ENCODE measurements at regions not wholly inside any gene's neighbourhood (a gene's known extent, or its start where the extent isn't known, plus 50 kb on each side); places are given as distances from the start of the nearest gene placed in this dataset.

DNA sequence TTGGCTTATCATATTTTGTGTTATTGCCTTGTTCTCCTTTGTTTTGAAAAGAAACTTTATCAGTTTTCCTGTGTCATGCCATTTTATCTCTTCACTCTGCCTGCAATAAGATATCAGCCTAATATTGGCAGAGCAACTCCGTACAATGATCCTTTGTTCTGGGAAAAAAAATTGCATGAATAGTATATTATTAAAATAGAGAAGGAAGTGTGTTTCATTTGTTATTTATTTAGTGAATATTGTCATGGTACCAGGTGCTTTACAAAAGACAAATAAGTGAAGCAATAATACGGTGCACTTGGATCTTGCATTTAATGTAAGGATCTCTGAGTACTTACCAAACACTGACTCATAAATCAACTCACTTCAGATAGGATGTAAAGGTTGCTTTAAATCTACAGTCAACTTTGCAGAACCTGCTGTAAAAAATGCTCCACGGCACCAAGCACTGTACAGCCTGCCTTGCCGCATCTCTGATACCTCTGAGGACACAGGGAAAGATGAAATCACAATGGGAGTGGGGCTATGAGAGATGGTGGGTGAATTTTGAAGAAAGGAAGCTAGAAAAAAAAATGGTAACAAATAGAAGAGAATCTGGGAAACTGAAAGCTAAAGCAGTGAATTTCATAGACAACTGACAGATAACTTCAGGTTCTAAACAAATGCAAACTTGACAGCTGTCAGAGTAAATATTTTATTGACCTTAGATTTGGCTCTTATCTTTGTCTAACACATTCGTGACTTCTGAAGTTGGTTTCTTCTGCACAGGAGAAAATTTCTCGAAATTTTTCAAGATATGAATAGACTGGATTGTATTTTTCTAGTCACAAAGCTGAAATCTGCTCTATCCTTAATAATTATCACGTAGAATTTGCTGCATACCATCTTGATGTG, 232.1 kb downstream of the ENC1 start:
- no peak overlapping the region for H3K4me3 ChIP-seq (ENCODE audit: low read depth, low read length)
- DNase-seq (ENCODE audit: low read depth) = no peak
- TF ChIP-seq, protein P1, sequence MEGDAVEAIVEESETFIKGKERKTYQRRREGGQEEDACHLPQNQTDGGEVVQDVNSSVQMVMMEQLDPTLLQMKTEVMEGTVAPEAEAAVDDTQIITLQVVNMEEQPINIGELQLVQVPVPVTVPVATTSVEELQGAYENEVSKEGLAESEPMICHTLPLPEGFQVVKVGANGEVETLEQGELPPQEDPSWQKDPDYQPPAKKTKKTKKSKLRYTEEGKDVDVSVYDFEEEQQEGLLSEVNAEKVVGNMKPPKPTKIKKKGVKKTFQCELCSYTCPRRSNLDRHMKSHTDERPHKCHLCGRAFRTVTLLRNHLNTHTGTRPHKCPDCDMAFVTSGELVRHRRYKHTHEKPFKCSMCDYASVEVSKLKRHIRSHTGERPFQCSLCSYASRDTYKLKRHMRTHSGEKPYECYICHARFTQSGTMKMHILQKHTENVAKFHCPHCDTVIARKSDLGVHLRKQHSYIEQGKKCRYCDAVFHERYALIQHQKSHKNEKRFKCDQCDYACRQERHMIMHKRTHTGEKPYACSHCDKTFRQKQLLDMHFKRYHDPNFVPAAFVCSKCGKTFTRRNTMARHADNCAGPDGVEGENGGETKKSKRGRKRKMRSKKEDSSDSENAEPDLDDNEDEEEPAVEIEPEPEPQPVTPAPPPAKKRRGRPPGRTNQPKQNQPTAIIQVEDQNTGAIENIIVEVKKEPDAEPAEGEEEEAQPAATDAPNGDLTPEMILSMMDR (IDR thresholded peaks at IDR 0.05; ENCODE audit: insufficient read depth, low read depth, low read length, missing control alignments) = no peak

- no peak for DNase-seq (ENCODE audit: low read depth)
- TF ChIP-seq, protein P1 (IDR thresholded peaks at IDR 0.05; ENCODE audit: insufficient read depth, low read depth, low read length, missing control alignments) = no peak
- no peak overlapping the region for H3K4me3 ChIP-seq (ENCODE audit: low read depth, low read length)
Measured at GRCh38 chr5:74407701-74408100, 232.8 kb downstream of the ENC1 start.

- no peak overlapping the region for H3K4me3 ChIP-seq (ENCODE audit: low read depth, low read length)
- no peak for DNase-seq (ENCODE audit: low read depth)
- TF ChIP-seq, protein P1 (IDR thresholded peaks at IDR 0.05; ENCODE audit: insufficient read depth, low read depth, low read length, missing control alignments) = no peak
Measured at GRCh38 chr5:74406844-74407243, 233.7 kb downstream of the ENC1 start.

GRCh38 chr5:74405593-74405992, 234.9 kb downstream of the ENC1 start:
- no peak for DNase-seq (ENCODE audit: low read depth)
- TF ChIP-seq, protein P1 (IDR thresholded peaks at IDR 0.05; ENCODE audit: insufficient read depth, low read depth, low read length, missing control alignments) = no peak
- no peak overlapping the region for H3K4me3 ChIP-seq (ENCODE audit: low read depth, low read length)

GRCh38 chr5:74404574-74405508, 235.7 kb downstream of the ENC1 start:
- no peak overlapping the region for H3K4me3 ChIP-seq (ENCODE audit: low read depth, low read length)
- no peak for DNase-seq (ENCODE audit: low read depth)
- TF ChIP-seq, protein P1 (IDR thresholded peaks at IDR 0.05; ENCODE audit: insufficient read depth, low read depth, low read length, missing control alignments) = no peak

DNA sequence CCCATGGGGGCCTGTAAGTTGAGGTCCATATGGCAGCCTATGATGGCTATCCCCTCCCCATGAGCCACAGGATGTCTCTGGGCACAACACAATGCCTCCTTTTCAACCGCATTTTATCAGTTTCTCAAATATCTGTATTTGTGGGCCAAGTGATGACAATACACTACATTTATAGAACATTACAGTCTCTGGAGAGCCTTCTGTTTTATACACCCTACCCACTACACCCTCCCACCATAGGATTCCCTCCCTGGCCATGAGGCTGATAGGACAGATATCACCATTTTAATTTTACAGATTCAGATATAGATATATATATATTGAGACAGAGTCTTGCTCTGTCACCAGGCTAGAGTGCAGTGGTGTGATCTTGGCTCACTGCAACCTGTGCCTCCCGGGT, 236.8 kb downstream of the ENC1 start:
- no peak for DNase-seq (ENCODE audit: low read depth)
- TF ChIP-seq, protein P1 (IDR thresholded peaks at IDR 0.05; ENCODE audit: insufficient read depth, low read depth, low read length, missing control alignments) = no peak
- no peak overlapping the region for H3K4me3 ChIP-seq (ENCODE audit: low read depth, low read length)
